Aorta (tissue), 5 donors: ENCODE measurements at regions not wholly inside any gene's neighbourhood (a gene's known extent, or its start where the extent isn't known, plus 50 kb on each side); places are given as distances from the start of the nearest gene placed in this dataset.

ENCODE experiments used
- ATAC-seq: fragments of 200-7000 bp; cut with Tn5 transposase; one replicate; pipeline ENCODE4 v1.9.1; 2022; ENCODE audit warnings: moderate library complexity; ENCODE audit not compliant: low FRiP score
- DNase-seq, 2 donors: peaks; one replicate each; pipeline ENCODE4 v3.0.0-alpha.2; 2020
- H3K27ac ChIP-seq, 2 donors: one replicate each; pipeline ENCODE4 v1.5.1; 2013; ENCODE audit warnings: low read length in 2 of 2, mild to moderate bottlenecking in 2 of 2, moderate library complexity in 2 of 2, control low read depth in 1 of 2, inconsistent platforms in 1 of 2, low read depth in 1 of 2
- H3K27me3 ChIP-seq, 2 donors: one replicate each; pipeline ENCODE4 v1.6.1; 2013; ENCODE audit warnings: control low read depth in 1 of 2, low read length in 1 of 2, mild to moderate bottlenecking in 1 of 2, moderate library complexity in 1 of 2; ENCODE audit not compliant: insufficient read depth in 2 of 2, control insufficient read depth in 1 of 2
- H3K36me3 ChIP-seq, 2 donors: one replicate each; pipeline ENCODE4 v1.6.1; 2013; ENCODE audit warnings: control low read depth in 1 of 2, low read length in 1 of 2, mild to moderate bottlenecking in 1 of 2; ENCODE audit not compliant: insufficient read depth in 2 of 2, control insufficient read depth in 1 of 2
- H3K4me1 ChIP-seq, 2 donors: one replicate each; pipeline ENCODE4 v1.6.1; 2013; ENCODE audit warnings: low read length in 2 of 2, control low read depth in 1 of 2, mild to moderate bottlenecking in 1 of 2, moderate library complexity in 1 of 2; ENCODE audit not compliant: insufficient read depth in 2 of 2, control insufficient read depth in 1 of 2
- H3K4me3 ChIP-seq, 2 donors: one replicate each; pipeline ENCODE4 v1.5.1; 2013; ENCODE audit warnings: low read length in 2 of 2, control low read depth in 1 of 2, mild to moderate bottlenecking in 1 of 2
- H3K9me3 ChIP-seq: one replicate; pipeline ENCODE4 v1.6.1; 2013; ENCODE audit warnings: mild to moderate bottlenecking, low read length; ENCODE audit not compliant: control insufficient read depth
- WGBS, 2 donors: extraction: QIAGEN DNeasy Blood & Tissue Kit; methylation state at CpG; one replicate each; pipeline ENCODE4 v1.1.7; 2013; 5-methylcytosine and 5-hydroxymethylcytosine counted together
- intact Hi-C, 2 donors: fragments of 100-400 bp; cut with DNase I; formaldehyde crosslinking; loops; one replicate each; pipeline versions ENCODE4 v1.14.2 to v1.15.0; 2022
- donor health status: healthy with polysubstance abuse.
- donor health status: Bipolar disorder and iron deficiency.
- donor health status: DM: no; HTN: no; CAD: no.
- donor health status: DM: no; HTN: no; CAD: no.
- donor health status: DM: yes; HTN: yes; CAD: no.

DNA sequence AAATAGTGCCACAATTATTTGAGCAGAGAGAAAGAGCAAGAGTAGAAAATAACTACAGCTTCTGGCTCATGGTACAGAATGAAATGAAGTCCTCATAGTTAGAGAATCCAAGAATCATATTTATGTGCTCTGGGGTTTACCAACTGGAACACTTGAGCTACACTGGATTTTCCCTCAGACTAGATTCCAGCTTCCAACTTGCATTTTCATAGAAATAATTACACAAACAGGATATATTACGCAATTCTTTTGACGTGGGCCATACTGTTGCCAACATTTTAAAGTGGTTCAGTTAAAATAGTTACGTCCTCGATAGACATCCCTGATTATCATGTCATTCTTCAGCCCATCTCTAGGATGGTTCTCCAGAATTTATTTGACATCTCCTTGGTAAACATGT, 129.2 kb downstream of the ETAA1 start:
- Histone ChIP-seq H3K27me3 (no peaks in the 10 kb centered on the region), H3K36me3 (no peaks in the 10 kb centered on the region), H3K4me3 (no peak overlapping the region), H3K27ac (no peak overlapping the region), H3K4me1 (no peaks in the 10 kb centered on the region), H3K9me3 (no peaks in the 10 kb centered on the region)
- intact Hi-C loops, result no loop called here
- ATAC-seq (peak; percentile 82), DNase-seq (no peak)
- 31 to 42% methylated on average over 4 of the region's 4 CpGs for WGBS, 2 donors

DNA sequence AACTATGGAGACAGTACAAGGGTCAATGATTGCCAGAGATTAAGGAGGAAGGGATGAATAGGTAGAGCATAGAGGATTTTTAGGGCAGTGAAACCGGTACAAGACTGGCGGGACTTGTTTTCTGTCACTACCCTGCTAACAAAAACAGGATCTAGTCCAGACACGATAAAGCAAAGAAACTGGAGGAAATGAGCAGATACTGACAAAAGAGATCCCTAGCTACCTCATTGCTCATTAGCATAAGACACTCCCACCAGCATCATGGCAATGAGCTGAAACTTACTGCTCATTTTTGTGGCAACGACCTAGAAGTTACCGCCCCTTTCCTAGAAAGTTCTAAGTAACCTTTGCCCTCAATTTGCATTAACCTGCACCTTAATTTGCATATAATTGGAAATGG, 131.2 kb downstream of the ETAA1 start:
- intact Hi-C loops, result no loop called here
- Histone ChIP-seq H3K27ac (no peak overlapping the region), H3K27me3 (no peaks in the 10 kb centered on the region), H3K4me3 (no peak overlapping the region), H3K4me1 (no peaks in the 10 kb centered on the region), H3K36me3 (no peaks in the 10 kb centered on the region), H3K9me3 (no peaks in the 10 kb centered on the region)
- DNase-seq (no peak), ATAC-seq (no peak)
- 92% methylated on average over 5 of the region's 5 CpGs for WGBS, 2 donors

DNA sequence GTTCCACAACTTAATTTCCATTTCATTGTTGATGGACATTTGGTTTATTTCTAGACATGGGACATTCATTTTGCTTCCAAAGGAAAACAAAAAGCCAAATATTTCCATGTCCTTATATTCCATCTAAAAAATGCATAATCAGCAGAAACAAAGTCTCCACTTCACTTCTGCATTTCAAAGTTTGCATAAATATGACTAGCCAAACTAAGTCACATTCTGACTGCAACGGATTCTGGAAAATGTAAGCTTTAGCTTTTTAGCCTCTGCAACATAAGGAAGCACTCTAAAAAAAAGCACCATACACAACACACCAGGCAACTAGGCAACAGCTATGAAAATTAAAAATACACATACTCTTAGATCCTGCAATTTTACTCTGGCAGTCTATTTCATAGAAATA, 135.3 kb downstream of the ETAA1 start:
- intact Hi-C loops, result no loop called here
- no peaks in the 10 kb centered on the region for H3K4me1 ChIP-seq
- DNase-seq (no peak), ATAC-seq (no peak)
- H3K27me3 ChIP-seq, result no peaks in the 10 kb centered on the region
- no peak overlapping the region for H3K27ac ChIP-seq
- 56 to 69% methylated on average over 1 of the region's 1 CpG for WGBS, 2 donors
- H3K36me3 ChIP-seq, result no peaks in the 10 kb centered on the region
- H3K9me3 ChIP-seq, result no peaks in the 10 kb centered on the region
- H3K4me3 ChIP-seq, result no peak overlapping the region

DNA sequence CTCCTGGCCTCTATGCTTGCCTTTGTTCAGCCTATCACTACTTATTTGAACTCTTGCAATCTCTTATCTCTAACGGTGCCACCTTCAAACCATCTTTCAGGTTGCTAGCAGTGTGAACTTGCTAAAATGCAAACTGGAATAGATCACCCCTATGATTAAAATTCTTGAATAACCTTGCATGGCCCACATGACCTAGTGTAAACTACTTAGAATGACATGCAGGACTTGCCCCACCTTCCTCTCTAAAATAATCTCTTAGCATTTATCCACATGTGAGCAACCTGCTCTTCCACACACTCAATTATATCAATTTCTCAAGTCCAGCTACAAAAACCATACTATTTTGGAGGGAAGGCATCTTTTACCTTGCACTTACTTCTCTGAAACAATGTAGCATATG, 137.6 kb downstream of the ETAA1 start:
- DNase-seq (no peak), ATAC-seq (no peak)
- Histone ChIP-seq H3K27me3 (no peaks in the 10 kb centered on the region), H3K4me1 (no peaks in the 10 kb centered on the region), H3K36me3 (no peaks in the 10 kb centered on the region), H3K4me3 (no peak overlapping the region), H3K9me3 (no peaks in the 10 kb centered on the region), H3K27ac (no peak overlapping the region)
- intact Hi-C loops, result no loop called here
- 87 to 89% methylated on average over 1 of the region's 1 CpG for WGBS, 2 donors

DNA sequence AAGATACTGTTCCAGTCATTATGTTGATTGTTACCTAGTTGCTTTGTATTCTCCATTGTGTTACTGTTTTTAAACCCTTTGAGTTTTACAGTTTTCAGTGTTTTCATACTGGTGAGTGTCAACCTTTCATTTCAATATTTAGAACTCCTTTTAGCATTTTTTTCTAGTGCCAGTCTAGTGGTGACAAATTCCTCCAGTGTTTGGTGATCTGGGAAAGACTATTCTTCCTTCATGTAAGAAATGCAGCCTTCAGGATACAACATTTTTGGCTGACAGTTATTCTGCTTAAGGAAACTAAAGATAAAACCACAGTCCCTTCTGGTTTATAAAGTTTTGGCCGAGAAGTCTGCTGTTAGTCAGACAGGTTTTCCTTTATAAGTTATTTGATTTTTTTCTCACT, 143.8 kb downstream of the ETAA1 start:
- Histone ChIP-seq H3K4me3 (no peak overlapping the region), H3K4me1 (no peaks in the 10 kb centered on the region), H3K27ac (no peak overlapping the region), H3K9me3 (no peaks in the 10 kb centered on the region), H3K27me3 (no peaks in the 10 kb centered on the region), H3K36me3 (no peaks in the 10 kb centered on the region)
- ATAC-seq, result no peak
- intact Hi-C loops, result no loop called here
- DNase-seq, result no peak
- 74 to 75% methylated on average over 1 of the region's 1 CpG for WGBS, 2 donors

DNA sequence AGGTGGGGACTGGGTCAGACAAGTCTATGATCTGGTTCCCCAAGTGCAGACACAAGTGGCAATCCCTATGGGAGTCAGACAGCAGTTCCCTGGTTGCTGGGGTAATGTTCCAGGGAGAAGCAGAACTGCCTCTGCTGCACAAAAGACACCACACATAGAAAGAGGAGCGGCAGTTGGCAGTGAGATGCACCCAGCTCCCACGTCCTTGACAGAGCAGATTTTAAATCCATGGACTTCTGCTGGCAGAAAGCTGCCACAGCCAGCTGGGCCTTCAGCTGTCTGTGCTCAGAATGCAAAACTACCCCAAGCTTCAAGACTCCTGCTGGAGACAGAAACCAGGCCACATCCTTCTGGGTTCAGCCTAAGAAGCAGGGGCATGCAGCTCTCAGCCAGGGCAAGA, 147.2 kb downstream of the ETAA1 start:
- Histone ChIP-seq H3K27me3 (no peaks in the 10 kb centered on the region), H3K4me3 (no peak overlapping the region), H3K36me3 (no peaks in the 10 kb centered on the region), H3K9me3 (no peaks in the 10 kb centered on the region), H3K27ac (no peak overlapping the region), H3K4me1 (no peaks in the 10 kb centered on the region)
- ATAC-seq (no peak), DNase-seq (no peak)
- intact Hi-C loops, result no loop called here
- 43 to 66% methylated on average over 2 of the region's 2 CpGs for WGBS, 2 donors

DNA sequence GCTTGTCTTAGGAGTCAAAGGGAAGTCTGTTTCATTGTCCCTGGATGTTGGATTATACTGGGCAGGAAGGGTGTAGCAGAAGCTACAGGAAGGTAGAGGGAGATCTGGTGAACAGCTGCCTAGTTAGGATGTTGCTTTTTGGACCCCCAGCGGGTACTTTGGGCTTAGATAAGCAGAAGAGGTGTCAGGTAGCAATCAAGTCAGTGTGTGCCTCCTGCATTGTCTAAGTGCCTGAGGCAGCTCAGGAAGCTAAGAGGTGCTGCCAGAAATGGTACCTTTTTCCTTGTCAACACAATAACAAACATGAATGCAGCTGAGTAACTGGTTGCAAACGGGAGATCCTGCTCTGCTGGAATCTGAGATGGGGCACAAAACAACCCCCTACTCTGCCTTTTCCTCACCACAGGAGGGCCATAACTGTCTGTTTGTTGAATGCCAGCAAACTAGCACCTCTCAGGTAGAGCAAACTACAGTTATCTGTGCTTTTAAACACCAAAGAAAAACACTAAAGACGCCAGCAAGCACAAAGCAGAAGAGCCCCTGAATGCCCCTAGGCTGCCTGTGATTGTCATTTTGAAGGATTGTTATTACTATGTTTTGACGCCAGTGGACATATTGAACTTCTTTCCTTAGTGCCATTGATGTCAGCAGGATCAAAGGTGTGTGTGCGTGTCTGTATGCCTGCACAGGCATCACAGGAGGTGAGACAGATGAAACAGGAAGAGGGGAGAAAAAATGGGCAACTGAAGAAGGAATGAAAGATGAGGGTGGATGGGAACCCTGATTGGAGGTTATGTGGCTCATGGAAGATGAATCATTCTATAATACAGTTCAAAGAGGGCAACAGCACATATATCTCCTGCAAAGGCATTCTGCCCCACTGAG, 151.4 kb downstream of the ETAA1 start:
- H3K4me3 ChIP-seq, result no peak overlapping the region
- no peaks in the 10 kb centered on the region for H3K27me3 ChIP-seq
- no peak for ATAC-seq
- no peaks in the 10 kb centered on the region for H3K4me1 ChIP-seq
- 86 to 87% methylated on average over 5 of the region's 5 CpGs for WGBS, 2 donors
- no peaks in the 10 kb centered on the region for H3K9me3 ChIP-seq
- intact Hi-C loops, result no loop called here
- H3K36me3 ChIP-seq, result no peaks in the 10 kb centered on the region
- H3K27ac ChIP-seq, result no peak overlapping the region
- DNase-seq, result no peak

DNA sequence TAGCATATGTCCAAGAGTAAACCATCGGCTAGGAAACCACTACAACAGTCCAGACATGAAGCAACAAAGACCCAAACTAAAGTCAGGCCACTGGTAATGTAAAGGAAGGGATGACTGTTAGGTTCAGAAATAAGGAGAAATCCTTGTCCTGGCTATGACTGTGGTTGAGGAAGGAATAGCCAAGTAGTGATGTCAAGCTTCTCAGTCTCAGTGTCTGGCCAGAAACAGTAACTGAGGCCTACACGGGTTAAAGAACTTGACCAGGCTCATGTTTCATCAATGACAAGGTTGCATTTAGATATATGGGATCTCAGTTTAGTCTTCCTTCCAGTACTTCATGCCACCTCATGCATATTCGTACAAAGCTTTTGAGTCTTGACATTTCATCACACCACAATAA, 162.0 kb downstream of the ETAA1 start:
- H3K4me3 ChIP-seq, result no peak overlapping the region
- intact Hi-C loops, result no loop called here
- WGBS, 2 donors, result 63 to 72% methylated on average over 3 of the region's 3 CpGs

DNA sequence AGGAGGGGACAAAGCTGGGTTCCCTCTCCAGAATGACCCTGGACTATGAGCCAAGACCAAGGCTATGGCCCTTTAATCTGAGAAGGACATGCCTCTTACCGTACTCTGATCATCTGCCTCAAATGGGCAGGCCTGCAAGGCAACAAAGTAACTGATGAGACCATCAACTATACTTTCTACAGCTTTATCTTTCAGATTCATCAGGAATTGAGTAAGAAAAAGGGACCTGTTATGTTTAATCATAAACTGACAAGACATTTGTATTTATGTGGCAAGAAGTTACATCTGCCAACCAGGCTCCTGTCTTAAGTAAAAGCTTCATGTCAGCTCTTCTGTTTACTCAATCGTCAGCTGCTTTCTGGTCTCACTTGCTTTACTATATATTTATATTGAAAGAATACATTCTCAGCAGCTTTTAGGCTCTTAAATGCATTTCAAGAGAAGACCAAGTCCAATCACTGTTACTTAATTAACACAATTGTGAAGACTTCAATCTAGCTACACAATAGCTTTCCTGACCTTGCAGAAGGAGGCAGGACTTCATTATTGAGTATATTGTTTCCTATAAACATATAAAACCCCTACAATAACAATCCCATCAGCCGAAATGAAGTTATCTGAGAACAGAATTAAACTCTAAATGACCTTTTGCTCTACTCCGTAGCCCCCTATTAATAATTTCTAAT, 163.8 kb downstream of the ETAA1 start:
- ATAC-seq, result no peak
- WGBS, 2 donors, result 37 to 38% methylated on average over 4 of the region's 4 CpGs
- intact Hi-C loops, result no loop called here
- Histone ChIP-seq H3K4me1 (peaks cover 0 to 4% of the 10 kb centered on the region in 2 donors), H3K9me3 (no peaks in the 10 kb centered on the region), H3K27me3 (no peaks in the 10 kb centered on the region), H3K36me3 (no peaks in the 10 kb centered on the region), H3K27ac (no peak overlapping the region), H3K4me3 (no peak overlapping the region)
- no peak for DNase-seq

More for the DNA sequence above, 162.0 kb downstream of the ETAA1 start:
- DNase-seq, result no peak
- Histone ChIP-seq H3K27ac (no peak overlapping the region), H3K9me3 (no peaks in the 10 kb centered on the region), H3K36me3 (no peaks in the 10 kb centered on the region), H3K27me3 (no peaks in the 10 kb centered on the region), H3K4me1 (peaks cover 0 to 4% of the 10 kb centered on the region in 2 donors)
- no peak for ATAC-seq
